ENCODE measurements at regions not wholly inside any gene's neighbourhood (a gene's known extent, or its start where the extent isn't known, plus 50 kb on each side); places are given as distances from the start of the nearest gene placed in this dataset.

DNA sequence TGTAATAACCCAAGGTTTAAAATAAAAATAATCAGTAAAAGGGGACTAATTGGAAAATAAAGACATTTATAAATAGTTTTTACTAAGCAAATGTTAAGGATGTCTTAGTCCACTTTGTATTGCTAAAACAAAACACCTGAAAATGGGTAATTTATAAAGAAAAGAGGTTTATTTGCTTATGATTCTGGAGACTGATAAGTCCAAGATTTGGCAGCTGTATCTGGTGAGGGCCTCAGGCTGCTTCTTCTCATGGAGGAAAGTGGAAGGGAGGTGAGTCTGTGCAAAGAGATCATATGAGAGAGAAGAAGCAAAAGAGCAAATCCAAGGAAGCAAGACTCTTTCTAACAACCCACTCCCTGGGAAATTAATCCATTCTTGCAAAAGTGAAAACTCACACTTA, 299.5 kb downstream of the DSC3 start:
- Mint-ChIP-seq H3K36me3 (no peaks in the 10 kb centered on the region), H3K4me1 (ENCODE audit: unreplicated experiment) (no peaks in the 10 kb centered on the region), H3K27me3 (peaks cover 2% of the 10 kb centered on the region), H3K4me3 (no peak overlapping the region), H3K9me3 (no peaks in the 10 kb centered on the region), H3K27ac (no peak overlapping the region)
- no peak for DNase-seq (ENCODE audit: extremely low spot score, unreplicated experiment)
- TF ChIP-seq, protein P1, sequence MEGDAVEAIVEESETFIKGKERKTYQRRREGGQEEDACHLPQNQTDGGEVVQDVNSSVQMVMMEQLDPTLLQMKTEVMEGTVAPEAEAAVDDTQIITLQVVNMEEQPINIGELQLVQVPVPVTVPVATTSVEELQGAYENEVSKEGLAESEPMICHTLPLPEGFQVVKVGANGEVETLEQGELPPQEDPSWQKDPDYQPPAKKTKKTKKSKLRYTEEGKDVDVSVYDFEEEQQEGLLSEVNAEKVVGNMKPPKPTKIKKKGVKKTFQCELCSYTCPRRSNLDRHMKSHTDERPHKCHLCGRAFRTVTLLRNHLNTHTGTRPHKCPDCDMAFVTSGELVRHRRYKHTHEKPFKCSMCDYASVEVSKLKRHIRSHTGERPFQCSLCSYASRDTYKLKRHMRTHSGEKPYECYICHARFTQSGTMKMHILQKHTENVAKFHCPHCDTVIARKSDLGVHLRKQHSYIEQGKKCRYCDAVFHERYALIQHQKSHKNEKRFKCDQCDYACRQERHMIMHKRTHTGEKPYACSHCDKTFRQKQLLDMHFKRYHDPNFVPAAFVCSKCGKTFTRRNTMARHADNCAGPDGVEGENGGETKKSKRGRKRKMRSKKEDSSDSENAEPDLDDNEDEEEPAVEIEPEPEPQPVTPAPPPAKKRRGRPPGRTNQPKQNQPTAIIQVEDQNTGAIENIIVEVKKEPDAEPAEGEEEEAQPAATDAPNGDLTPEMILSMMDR (conservative IDR thresholded peaks at IDR 0.05), result no peak

DNA sequence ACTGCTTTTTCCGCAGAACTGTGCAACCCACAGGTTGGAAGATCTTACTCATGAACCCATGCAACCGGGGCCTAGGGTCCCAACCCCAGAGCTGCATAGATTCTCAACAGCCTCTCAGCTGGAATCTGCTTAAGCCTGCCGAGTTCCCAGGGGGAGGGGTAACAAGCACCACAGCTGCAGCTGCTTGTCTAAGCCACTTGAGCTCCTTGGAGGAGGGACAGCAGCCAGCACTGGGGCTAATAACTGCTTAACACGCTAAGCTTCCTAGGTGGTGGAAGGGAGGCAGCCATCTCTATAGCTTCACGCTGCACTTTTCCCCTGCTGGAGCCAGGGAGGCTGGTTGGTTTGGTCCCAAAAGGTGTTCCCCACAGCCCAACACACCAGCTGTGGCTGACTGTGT, 311.6 kb downstream of the DSC3 start:
- Mint-ChIP-seq H3K36me3 (no peaks in the 10 kb centered on the region), H3K9me3 (peaks cover 5% of the 10 kb centered on the region), H3K27me3 (no peaks in the 10 kb centered on the region), H3K4me1 (ENCODE audit: unreplicated experiment) (no peaks in the 10 kb centered on the region), H3K4me3 (no peak overlapping the region), H3K27ac (no peak overlapping the region)
- TF ChIP-seq, protein P1 (conservative IDR thresholded peaks at IDR 0.05), result no peak
- DNase-seq (ENCODE audit: extremely low spot score, unreplicated experiment), result no peak

DNA sequence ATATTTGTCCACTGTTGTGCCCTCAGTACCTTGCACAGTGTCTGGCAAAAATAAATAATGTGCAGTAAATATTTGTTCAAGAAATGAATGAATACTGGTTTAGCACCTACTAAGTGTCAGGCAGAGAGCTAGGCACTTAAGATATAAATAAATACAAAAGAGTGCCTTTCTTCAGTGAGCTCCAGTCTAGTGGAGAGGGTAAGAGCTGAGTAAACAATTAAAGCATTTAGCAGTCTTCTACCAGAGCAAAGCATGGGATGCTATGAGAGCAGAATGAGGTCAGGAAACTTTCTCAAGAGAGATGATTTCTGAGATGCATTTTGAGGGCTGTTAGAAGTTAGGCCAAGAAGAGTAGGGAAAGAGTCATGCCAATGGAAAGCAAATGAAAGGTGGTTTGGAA, 314.7 kb downstream of the DSC3 start:
- no peaks in the 10 kb centered on the region for H3K4me1 Mint-ChIP-seq (ENCODE audit: unreplicated experiment)
- H3K27me3 Mint-ChIP-seq, result no peaks in the 10 kb centered on the region
- TF ChIP-seq, protein P1 (conservative IDR thresholded peaks at IDR 0.05), result no peak
- H3K9me3 Mint-ChIP-seq, result peaks cover 5% of the 10 kb centered on the region
- DNase-seq (ENCODE audit: extremely low spot score, unreplicated experiment), result no peak
- H3K4me3 Mint-ChIP-seq, result no peak overlapping the region
- no peaks in the 10 kb centered on the region for H3K36me3 Mint-ChIP-seq
- no peak overlapping the region for H3K27ac Mint-ChIP-seq

DNA sequence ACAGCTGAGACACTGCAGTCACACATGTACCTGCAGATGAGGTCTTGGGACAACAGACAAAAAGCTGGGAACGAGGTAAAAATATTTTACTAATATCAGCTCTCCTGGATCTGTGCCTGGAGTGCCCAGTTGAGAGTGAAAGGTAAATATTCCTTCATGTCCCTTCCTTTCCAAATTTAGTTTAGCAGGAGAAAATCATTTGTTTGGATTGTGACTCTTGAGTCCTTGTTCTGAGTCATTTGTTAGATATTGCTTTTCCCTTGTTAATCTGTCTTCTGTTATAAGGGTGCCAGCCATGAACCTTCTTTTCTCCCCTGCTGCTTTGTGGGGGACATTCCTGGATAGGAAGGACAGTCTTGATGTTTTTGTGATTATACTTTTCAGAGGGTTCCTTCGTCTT, 329.2 kb downstream of the DSC3 start:
- no peaks in the 10 kb centered on the region for H3K9me3 Mint-ChIP-seq

DNA sequence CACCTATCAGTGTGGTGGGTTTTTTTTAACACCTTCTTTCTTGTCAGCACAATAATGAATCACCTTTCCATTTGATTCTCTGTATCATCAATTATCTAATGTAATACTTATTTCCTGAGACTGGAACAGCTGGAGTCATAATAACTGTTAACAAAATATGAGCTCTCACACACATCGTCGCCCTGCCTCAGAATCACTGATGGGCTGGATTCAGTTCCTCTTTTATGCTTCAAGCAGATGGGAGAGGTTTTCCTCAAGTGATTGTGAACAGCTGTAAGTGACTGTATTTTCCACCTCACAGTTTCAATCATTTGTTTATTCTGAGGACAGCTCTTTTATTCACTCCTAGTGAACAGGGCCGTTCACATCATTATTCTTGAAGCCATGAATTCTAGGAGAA, 330.2 kb downstream of the DSC3 start:
- no peak overlapping the region for H3K27ac Mint-ChIP-seq
- TF ChIP-seq, protein P1 (conservative IDR thresholded peaks at IDR 0.05), result no peak
- H3K4me3 Mint-ChIP-seq, result no peak overlapping the region
- DNase-seq (ENCODE audit: extremely low spot score, unreplicated experiment), result no peak
- H3K4me1 Mint-ChIP-seq (ENCODE audit: unreplicated experiment), result no peaks in the 10 kb centered on the region
- H3K27me3 Mint-ChIP-seq, result no peaks in the 10 kb centered on the region
- no peaks in the 10 kb centered on the region for H3K36me3 Mint-ChIP-seq
- no peaks in the 10 kb centered on the region for H3K9me3 Mint-ChIP-seq

More for the DNA sequence above, 329.2 kb downstream of the DSC3 start:
- Mint-ChIP-seq H3K36me3 (no peaks in the 10 kb centered on the region), H3K27ac (no peak overlapping the region), H3K4me1 (ENCODE audit: unreplicated experiment) (no peaks in the 10 kb centered on the region), H3K27me3 (no peaks in the 10 kb centered on the region), H3K4me3 (no peak overlapping the region)
- TF ChIP-seq, protein P1 (conservative IDR thresholded peaks at IDR 0.05), result no peak
- no peak for DNase-seq (ENCODE audit: extremely low spot score, unreplicated experiment)

DNA sequence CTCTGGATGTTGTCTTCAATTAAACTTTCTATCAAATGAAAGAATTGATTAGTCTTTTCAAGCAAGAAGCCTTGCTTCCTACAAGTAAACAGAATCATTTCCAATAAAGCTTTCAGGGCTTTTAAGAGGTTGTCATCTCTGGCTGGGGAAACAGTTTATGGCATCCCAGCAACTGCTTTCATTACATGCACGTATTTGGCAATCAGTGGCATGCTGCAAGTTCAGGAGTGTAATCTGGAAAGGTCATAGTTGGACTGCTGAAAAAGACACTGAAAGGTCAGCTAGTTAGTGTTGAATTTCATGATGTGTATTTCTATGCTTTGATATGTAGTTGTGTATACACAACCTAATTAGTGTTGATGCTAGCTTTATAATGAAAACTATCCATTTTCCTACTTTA, 332.9 kb downstream of the DSC3 start:
- Mint-ChIP-seq H3K4me3 (no peak overlapping the region), H3K36me3 (no peaks in the 10 kb centered on the region), H3K27ac (no peak overlapping the region), H3K4me1 (ENCODE audit: unreplicated experiment) (no peaks in the 10 kb centered on the region), H3K9me3 (no peaks in the 10 kb centered on the region), H3K27me3 (no peaks in the 10 kb centered on the region)
- TF ChIP-seq, protein P1 (conservative IDR thresholded peaks at IDR 0.05), result no peak
- DNase-seq (ENCODE audit: extremely low spot score, unreplicated experiment), result no peak
